Panc1 (cell line): ENCODE measurements at regions not wholly inside any gene's neighbourhood (a gene's known extent, or its start where the extent isn't known, plus 50 kb on each side); places are given as distances from the start of the nearest gene placed in this dataset.

ENCODE experiments used
- ATAC-seq: fragments of 200-7000 bp; cut with Tn5 transposase; 2 replicates; pipeline ENCODE4 v1.9.1; 2020; ENCODE audit warnings: mild to moderate bottlenecking, moderate library complexity
- BruUV-seq: library from RNA; stranded (reverse); fragments of 400-500 nt; replicated peaks from 2 replicates; lab custom pipeline; 2021; lab: Mats Ljungman, UMichigan
- CTCF ChIA-PET: fragments of 300-600 bp; sonication (Branson Sonifier 250); formaldehyde crosslinking; loops from one replicate; lab custom pipeline; 2022; ENCODE audit warnings: antibody characterized with exemption; lab: Charles Lee
- POLR2A ChIA-PET: fragments of 300-600 bp; sonication (Branson Sonifier 250); formaldehyde crosslinking; loops from one replicate; lab custom pipeline; 2022; ENCODE audit warnings: antibody characterized with exemption; lab: Charles Lee
- DNase-seq: peaks from one replicate; pipeline ENCODE4 v3.0.0-alpha.2; 2010; ENCODE audit warnings: low read depth, low spot score
- H3K27ac ChIP-seq: 2 replicates; pipeline ENCODE4 v1.5.1; 2011; ENCODE audit warnings: mild to moderate bottlenecking, low read length, inconsistent platforms
- H3K27me3 ChIP-seq: fragments of 200-500 bp; sonication (Bioruptor generic); 2 replicates; pipeline ENCODE4 v1.6.0; 2014; ENCODE audit warnings: low read length, inconsistent platforms; ENCODE audit not compliant: control insufficient read depth, insufficient read depth
- H3K36me3 ChIP-seq: fragments of 200-500 bp; sonication (Bioruptor generic); 2 replicates; pipeline ENCODE4 v1.5.1; 2014; ENCODE audit warnings: inconsistent platforms, mild to moderate bottlenecking, low read length, moderate library complexity; ENCODE audit not compliant: control insufficient read depth, insufficient read depth
- H3K4me1 ChIP-seq: 2 replicates; pipeline ENCODE4 v1.5.1; 2011; ENCODE audit warnings: inconsistent platforms, mild to moderate bottlenecking, low read length, moderate library complexity; ENCODE audit not compliant: control insufficient read depth, insufficient read depth
- H3K4me3 ChIP-seq, 2 experiments: 2 replicates each; pipeline ENCODE4 v1.5.1; 2011 to 2012; ENCODE audit warnings: low read depth in 2 of 2, low read length in 2 of 2, mild to moderate bottlenecking in 2 of 2, inconsistent platforms in 1 of 2, moderate library complexity in 1 of 2
- H3K9me3 ChIP-seq: fragments of 200-500 bp; sonication (Bioruptor generic); 2 replicates; pipeline ENCODE4 v1.5.1; 2014; ENCODE audit warnings: low read depth, mild to moderate bottlenecking, inconsistent platforms, low read length, moderate library complexity; ENCODE audit not compliant: control insufficient read depth, insufficient read depth
- POLR2AphosphoS5 ChIP-seq: IDR thresholded peaks from 2 replicates; pipeline ENCODE4 v1.6.1; 2012; ENCODE audit warnings: mild to moderate bottlenecking, low read depth, low read length, moderate library complexity
- SIN3A ChIP-seq: IDR thresholded peaks from 2 replicates; pipeline ENCODE4 v1.6.1; 2012; ENCODE audit warnings: low read depth, mild to moderate bottlenecking, low read length, moderate library complexity, borderline replicate concordance; ENCODE audit not compliant: insufficient read depth
- TCF7L2 ChIP-seq: IDR thresholded peaks from 2 replicates; pipeline ENCODE4 v1.6.1; 2011; ENCODE audit warnings: mild to moderate bottlenecking, low read depth, low read length, inconsistent platforms
- in situ Hi-C: cut with HindIII; loops from 2 replicates; pipeline ENCODE4 v1.10.0; 2016; ENCODE audit warnings: low sequenced_read_pairs, low pct_unique_long_range_greater_than_20kb
- intact Hi-C: fragments of 100-400 bp; cut with micrococcal nuclease; formaldehyde crosslinking; loops from one replicate; pipeline ENCODE4 v1.10.0; 2022; ENCODE audit not compliant: unreplicated experiment
- TF ChIP-seq, protein P1 (sequence below): fragments of 450-650 bp; IDR thresholded peaks from 2 replicates; pipeline ENCODE4 v1.5.1; 2017; ENCODE audit warnings: mild to moderate bottlenecking
- TF ChIP-seq, protein P2 (sequence below), 2 experiments: IDR thresholded peaks; 2 replicates each; pipeline ENCODE4 v1.6.1; 2011 to 2012; ENCODE audit warnings: low read depth in 2 of 2, control low read depth in 1 of 2, low read length in 1 of 2, mild to moderate bottlenecking in 1 of 2, moderate library complexity in 1 of 2; ENCODE audit not compliant: insufficient read depth in 1 of 2

DNA sequence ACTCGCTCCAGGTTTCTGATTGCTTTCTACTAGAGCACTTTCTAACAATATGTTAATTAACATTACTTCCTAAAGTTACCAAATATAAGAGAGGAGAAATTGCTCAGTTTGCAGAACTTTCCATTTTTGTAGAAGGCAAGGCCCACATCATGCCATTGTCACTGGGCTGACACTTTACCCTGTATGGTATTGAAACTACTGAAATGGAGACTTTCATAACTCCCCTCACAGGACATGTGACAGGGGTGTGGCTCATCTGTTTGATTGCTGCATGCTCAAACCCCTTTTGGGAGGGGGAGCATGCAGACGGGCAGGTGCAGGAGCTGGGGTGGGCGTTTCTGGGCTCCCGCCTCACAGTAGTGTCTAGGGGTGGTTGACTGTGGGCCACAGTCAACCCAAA, 206.3 kb upstream of the GHR start:
- ATAC-seq = no peak
- no TSS peak for BruUV-seq
- Histone ChIP-seq H3K27me3 (no peaks in the 10 kb centered on the region), H3K27ac (no peak overlapping the region), H3K4me1 (no peaks in the 10 kb centered on the region), H3K9me3 (no peaks in the 10 kb centered on the region), H3K36me3 (no peaks in the 10 kb centered on the region), H3K4me3 (no peak overlapping the region)
- POLR2A ChIA-PET = no interaction called here
- CTCF ChIA-PET = no interaction called here
- intact Hi-C loops (no loop called here), in situ Hi-C loops (no loop called here)
- TF ChIP-seq SIN3A (no peak), TCF7L2 (no peak), POLR2AphosphoS5 (no peak)
- TF ChIP-seq, protein P1, sequence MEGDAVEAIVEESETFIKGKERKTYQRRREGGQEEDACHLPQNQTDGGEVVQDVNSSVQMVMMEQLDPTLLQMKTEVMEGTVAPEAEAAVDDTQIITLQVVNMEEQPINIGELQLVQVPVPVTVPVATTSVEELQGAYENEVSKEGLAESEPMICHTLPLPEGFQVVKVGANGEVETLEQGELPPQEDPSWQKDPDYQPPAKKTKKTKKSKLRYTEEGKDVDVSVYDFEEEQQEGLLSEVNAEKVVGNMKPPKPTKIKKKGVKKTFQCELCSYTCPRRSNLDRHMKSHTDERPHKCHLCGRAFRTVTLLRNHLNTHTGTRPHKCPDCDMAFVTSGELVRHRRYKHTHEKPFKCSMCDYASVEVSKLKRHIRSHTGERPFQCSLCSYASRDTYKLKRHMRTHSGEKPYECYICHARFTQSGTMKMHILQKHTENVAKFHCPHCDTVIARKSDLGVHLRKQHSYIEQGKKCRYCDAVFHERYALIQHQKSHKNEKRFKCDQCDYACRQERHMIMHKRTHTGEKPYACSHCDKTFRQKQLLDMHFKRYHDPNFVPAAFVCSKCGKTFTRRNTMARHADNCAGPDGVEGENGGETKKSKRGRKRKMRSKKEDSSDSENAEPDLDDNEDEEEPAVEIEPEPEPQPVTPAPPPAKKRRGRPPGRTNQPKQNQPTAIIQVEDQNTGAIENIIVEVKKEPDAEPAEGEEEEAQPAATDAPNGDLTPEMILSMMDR = no peak
- TF ChIP-seq, protein P2, sequence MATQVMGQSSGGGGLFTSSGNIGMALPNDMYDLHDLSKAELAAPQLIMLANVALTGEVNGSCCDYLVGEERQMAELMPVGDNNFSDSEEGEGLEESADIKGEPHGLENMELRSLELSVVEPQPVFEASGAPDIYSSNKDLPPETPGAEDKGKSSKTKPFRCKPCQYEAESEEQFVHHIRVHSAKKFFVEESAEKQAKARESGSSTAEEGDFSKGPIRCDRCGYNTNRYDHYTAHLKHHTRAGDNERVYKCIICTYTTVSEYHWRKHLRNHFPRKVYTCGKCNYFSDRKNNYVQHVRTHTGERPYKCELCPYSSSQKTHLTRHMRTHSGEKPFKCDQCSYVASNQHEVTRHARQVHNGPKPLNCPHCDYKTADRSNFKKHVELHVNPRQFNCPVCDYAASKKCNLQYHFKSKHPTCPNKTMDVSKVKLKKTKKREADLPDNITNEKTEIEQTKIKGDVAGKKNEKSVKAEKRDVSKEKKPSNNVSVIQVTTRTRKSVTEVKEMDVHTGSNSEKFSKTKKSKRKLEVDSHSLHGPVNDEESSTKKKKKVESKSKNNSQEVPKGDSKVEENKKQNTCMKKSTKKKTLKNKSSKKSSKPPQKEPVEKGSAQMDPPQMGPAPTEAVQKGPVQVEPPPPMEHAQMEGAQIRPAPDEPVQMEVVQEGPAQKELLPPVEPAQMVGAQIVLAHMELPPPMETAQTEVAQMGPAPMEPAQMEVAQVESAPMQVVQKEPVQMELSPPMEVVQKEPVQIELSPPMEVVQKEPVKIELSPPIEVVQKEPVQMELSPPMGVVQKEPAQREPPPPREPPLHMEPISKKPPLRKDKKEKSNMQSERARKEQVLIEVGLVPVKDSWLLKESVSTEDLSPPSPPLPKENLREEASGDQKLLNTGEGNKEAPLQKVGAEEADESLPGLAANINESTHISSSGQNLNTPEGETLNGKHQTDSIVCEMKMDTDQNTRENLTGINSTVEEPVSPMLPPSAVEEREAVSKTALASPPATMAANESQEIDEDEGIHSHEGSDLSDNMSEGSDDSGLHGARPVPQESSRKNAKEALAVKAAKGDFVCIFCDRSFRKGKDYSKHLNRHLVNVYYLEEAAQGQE (IDR thresholded peaks at IDR 0.05; ENCODE audit: insufficient read depth in 1 of 2, low read depth in 2 of 2, low read length in 1 of 2) = no peak
- no peak for DNase-seq

DNA sequence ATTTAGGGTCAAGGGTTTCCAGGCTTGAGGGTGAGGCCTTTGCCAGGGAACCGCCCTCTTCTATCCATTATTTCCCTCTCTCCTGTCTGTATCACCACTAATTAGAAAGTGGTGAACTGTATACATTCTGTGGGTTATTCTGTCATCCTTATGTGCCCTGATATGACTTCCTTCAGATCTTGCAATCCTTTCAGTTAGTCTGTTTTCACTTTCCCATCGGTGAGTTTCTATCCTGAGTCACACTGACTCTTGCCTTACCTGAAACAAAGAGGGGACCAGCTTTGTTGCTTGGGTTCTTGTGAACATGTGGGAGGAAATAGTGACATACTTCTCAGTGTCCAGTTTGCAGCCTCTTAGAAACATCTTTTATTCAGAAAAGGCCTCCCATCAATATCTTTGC, 205.4 kb upstream of the GHR start:
- CTCF ChIA-PET = no interaction called here
- H3K9me3 ChIP-seq = no peaks in the 10 kb centered on the region
- no peak for DNase-seq
- H3K27ac ChIP-seq = no peak overlapping the region
- TF ChIP-seq TCF7L2 (no peak), SIN3A (no peak), POLR2AphosphoS5 (no peak)
- TF ChIP-seq, protein P2 (IDR thresholded peaks at IDR 0.05; ENCODE audit: insufficient read depth in 1 of 2, low read depth in 2 of 2, low read length in 1 of 2) = no peak
- no TSS peak for BruUV-seq
- no peak for ATAC-seq
- H3K36me3 ChIP-seq = no peaks in the 10 kb centered on the region
- H3K4me1 ChIP-seq = no peaks in the 10 kb centered on the region
- intact Hi-C loops (no loop called here), in situ Hi-C loops (no loop called here)
- POLR2A ChIA-PET = no interaction called here
- no peak overlapping the region for H3K4me3 ChIP-seq
- no peaks in the 10 kb centered on the region for H3K27me3 ChIP-seq
